NCI-H1105 treated with DMSO at 0.1 percent for 48 hours (cell line): ENCODE measurements at regions not wholly inside any gene's neighbourhood (a gene's known extent, or its start where the extent isn't known, plus 50 kb on each side); places are given as distances from the start of the nearest gene placed in this dataset.
"Not testable (repeated sequence)": the region's sequence is repeated elsewhere in the genome, so short reads cannot be mapped to it uniquely, and the experiment has no call there.

Source experiments
- DNase-seq: peaks from one replicate; lab custom pipeline; 2025; lab: John Stamatoyannopoulos, UW

- DNase-seq, result no peak
These were observed 473.8 kb upstream of the HSF2 start for GRCh38 chr6:121925534-121926255.

DNA sequence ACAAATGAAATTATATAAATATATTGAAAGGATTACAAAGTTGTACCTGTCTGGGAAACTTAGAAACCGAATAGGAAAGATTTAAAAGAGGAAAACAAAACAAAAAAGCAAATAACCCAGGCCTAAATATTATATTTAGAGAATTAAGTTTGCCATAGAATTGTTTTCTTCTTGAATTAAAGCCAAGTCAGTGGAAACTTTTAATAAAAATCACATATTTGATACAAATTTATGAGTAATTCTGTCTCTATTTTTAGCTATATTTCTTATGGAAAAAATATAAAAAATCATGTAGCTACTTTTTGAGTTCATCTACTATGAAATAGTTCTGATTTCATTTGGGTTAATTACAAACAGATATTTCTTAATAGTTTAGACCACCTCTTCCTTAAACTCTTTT, 470.2 kb upstream of the HSF2 start:
- DNase-seq, result no peak

DNA sequence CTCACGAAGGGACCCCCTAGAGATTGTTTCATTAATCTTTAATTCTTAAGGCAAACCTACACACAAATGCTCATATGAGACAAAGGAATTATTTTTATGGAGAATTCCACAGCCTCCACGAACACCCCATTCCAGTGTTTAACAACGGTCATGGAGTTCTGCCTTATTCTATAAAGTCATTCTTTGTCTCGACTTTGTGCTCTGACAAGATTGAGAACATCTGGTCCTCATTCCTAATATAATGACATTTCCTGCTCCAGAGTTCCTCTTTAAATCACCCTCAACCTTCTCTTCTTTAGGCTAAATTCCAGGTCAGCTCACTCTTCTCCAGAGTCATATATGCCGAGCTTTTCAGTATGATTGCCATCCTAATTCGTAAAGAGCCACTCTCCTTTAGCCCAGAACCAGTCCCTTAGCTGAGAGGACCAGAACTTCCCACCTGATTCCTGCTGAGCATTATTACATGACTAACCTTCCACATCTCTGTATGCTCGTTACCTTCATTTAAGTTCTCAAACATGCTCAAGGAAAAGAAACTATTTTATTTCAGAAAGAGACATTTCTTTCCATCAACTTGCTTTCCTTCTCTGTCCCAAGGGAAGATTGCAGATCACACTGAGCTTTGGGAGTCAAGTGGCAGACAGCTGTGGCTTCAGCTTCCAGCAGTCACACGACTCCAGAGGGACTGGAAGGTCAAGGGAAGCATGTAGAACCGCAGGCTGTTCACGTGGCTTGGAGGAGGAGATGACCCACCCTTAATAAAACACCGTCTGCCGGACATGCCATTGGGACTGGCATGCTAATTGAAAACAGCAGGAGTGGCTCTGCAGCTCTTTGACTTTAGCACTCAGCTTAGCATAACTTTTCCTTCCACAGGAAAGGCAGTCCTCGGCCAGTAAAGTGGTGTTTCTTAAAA, 467.1 kb upstream of the HSF2 start:
- no peak for DNase-seq

DNA sequence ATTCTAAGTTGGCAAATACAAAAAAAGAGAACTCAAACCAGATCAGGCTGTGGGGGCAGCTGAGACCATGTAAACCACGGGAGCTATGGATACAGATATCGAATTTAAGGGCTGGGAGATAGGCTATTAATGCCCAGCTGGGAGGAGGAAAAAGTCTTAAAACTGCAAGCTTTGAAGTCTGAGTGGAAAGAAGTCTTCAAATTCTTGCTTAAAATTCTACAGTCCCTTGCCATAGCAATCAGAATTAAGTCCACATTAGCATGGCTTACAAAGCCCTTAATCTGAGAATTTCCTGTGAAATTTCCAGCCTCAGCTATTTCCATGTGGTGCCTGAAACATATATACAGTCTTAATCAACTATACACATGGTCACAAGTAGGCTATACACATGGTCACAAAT, 465.0 kb upstream of the HSF2 start:
- no peak for DNase-seq

DNA sequence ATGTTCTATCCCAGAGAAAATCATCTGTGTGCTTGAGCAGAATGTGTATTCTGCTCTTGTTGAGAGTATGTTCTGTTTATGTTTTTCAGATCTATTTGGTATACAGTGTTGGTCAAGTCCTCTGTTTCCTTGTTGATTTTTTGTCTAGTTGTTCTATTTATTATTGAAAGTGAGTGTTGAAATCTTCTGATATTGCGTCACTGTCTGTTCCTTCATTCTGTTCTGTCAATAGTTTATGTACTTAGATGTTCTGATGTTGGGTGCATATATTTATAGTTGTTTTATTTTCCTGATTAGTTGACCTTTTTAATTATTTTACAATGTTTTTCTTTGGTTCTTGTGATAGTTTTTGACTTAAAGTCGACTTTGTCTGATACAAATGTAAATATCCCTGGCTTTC, 458.7 kb upstream of the HSF2 start:
- no peak for DNase-seq

GRCh38 chr6:121944354-121944753, 455.1 kb upstream of the HSF2 start:
- no peak for DNase-seq

DNA sequence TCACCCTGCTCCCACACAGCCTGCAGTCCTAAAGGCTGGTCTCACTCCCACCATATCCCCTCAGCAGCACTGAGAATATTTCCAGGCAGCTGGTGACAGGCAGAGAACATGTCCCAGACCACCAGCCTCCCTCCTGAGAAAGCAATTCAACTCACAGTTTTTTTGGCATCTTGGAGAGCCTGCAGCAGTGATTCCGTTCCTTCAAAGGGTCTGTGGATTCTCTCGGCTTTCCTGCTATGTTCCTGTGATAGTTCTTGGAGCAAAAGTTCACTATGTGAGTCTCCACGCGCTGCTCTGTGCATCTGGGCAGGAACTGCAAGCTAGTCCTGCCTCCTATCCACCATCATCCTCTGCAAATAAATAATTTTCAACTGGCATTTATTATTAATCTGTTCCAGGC, 448.3 kb upstream of the HSF2 start:
- DNase-seq, result no peak

DNA sequence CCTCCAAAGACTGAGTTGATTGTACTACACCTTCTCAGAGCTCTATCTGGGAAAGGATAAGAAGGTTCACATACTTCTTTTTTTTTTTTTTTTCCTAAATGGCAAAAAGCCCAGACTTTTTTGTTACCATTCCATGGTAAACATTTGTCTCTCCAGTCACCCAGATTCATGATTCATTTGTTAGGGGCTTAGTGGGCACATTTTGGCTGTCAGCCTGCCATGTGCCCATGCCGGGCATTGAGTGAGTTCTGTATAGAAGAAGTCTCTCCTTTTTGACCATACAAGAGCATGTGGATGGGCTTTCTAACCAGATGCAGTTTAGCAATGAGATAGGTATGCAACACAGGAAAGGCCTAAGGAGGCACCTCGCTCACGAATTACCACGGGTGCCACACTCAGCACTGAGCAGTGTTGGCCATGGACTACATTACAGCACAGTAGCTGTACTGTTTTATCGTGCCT, 447.5 kb upstream of the HSF2 start:
- peak; percentile 24 for DNase-seq

DNA sequence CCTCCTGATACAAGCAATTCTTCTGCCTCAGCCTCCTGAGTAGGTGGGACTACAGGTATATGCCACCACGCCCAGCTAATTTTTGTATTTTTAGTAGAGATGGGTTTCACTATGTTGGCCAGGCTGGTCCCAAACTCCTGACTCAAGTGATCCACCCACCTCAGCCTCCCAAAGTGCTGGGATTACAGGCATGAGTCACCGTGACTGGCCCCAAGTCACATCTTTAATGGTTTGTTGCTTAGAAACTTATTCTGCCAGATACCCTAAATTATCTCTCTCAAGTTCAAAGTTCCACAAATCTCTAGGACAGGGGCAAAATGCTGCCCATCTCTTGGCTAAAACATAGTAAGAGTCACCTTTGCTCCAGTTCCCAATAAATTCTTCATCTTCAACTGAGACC, 444.1 kb upstream of the HSF2 start:
- DNase-seq, result not testable (repeated sequence)

GRCh38 chr6:121956782-121957181, 442.7 kb upstream of the HSF2 start:
- DNase-seq, result no peak

- peak; percentile 20 for DNase-seq
These were observed 440.0 kb upstream of the HSF2 start for GRCh38 chr6:121959501-121959900.

DNA sequence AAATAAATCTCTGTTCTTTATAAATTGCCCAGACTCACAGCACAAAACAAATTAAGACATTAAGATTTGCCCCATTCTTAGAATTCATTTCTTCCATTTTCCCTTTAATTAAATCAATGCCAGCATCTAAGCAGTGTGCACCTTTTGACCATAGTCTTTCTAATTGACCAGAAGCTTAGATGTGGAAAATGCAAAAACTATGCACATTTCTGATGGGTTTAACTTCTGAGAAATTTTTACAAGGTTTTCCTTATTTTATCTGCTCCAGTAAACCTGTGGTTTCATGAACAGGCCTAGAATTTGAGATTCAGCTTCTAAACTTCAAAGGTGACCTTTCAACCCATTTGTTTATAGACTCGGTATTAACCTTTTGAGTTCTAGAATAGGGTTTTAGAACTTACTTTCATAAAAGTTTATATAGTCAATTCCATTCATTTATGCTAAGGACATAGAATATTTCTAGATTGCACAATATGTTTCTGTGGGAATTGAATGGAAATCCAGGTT, 437.8 kb upstream of the HSF2 start:
- DNase-seq, result no peak

GRCh38 chr6:121963826-121964225, 435.6 kb upstream of the HSF2 start:
- DNase-seq, result no peak

GRCh38 chr6:121965739-121966138, 433.7 kb upstream of the HSF2 start:
- DNase-seq, result no peak

- no peak for DNase-seq
These were observed 431.8 kb upstream of the HSF2 start for GRCh38 chr6:121967631-121968030.

DNA sequence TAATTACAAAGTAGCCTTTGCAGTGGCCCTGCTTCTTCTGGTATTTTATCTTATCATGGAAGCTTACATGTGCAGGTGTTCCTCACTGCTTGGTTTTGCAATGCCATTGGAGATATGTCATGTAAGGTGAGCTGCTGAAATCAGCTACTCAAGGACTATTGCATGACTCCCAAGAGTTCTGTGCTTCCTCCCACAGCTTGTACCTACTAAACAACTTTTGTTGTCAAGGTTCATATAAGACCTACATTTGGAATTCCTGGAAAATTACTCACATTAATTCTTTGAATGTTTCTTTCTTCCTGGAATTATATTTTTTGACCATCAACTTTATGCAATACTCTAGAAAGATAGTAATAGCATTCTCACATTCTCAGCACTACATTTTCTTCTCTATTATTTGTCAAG, 427.5 kb upstream of the HSF2 start:
- DNase-seq, result no peak

- DNase-seq, result no peak
These were observed 414.5 kb upstream of the HSF2 start for GRCh38 chr6:121984956-121985355.

DNA sequence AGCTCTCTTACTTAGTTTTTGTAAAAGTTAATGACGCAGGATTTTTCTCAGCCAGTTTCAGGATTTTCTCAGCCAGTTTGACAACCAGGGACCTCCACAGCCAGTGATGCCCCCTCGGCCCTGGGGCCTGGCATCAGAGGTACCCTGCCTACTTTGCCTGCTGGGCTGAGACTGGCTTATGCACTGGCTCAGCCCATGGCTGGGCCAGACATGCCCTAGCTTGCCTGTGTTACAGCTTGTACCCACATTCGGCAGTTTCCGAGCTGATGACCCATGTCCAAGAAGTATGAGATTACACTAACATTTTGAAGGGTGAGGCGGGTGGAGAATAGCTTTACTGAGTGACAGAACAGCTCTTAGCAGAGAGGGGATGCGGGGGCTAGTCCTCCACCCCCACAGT, 406.1 kb upstream of the HSF2 start:
- DNase-seq, result no peak

- no peak for DNase-seq
These were observed 404.5 kb upstream of the HSF2 start for GRCh38 chr6:121994919-121995318.

DNA sequence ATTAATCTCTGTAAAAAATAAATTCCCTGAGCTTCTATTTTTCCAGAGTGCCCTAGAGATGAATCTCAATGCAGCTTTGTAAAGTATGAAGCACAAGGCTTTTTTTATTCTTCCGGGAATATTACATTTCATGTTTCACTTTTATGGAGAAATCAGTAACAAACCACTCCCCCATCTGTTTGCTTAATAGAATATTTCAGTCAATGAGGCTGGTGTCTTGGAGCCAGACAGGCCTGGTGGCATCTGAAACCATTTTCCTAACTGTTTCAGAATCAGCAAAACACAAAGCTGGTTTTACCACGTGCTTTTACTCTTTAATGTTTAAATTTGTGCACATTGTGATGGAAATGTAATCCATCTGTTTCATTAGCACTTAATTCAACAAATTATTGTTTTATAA, 400.8 kb upstream of the HSF2 start:
- no peak for DNase-seq

DNA sequence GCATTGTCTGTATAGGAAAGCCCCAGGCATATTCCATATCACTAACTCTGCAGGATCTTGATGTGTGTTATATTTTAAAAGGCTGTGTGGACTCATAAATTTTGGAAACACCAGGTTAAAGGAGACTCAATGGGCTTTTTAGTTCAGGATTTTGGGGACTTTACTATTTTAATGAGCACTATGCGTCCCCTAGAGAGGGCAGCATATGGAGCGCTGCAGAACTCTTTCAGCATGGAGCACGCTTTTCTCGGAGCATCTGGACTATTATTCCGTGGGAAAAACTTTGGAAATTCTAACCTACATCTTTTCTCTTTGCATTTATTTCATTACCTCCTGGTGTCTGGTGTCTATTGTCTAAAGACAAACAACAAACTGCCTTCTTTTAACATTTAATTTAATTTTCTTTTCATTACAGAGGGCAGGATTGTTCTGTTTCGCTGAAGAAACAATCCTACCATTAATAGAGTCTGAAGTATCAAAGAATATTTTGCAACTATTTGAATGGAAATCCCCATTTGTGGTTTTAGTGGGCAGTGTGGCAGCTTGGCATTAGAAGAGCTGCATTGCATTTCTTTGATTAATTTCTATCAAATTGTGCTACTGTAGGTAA, 399.9 kb upstream of the HSF2 start:
- no peak for DNase-seq

DNA sequence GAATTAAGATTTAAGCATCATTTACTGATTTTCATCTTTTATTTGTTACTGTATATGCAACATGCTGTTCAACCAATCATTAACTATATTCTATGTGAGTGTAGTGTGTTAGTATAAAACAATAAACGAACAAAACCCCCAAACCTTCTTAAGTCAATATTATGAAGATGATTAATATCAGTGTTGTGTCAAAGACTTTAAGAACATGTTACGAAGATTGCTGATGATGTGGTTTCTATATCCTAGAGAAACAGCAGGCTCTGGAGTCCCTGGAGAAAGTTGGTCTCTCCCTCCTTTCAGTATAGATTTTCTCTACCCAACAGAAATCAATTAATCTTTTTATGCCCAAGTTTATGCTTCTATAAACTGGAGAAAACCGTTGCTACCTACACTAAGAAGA, 393.8 kb upstream of the HSF2 start:
- DNase-seq, result no peak

GRCh38 chr6:122007339-122007738, 392.1 kb upstream of the HSF2 start:
- DNase-seq, result no peak
